ENCODE measurements at regions not wholly inside any gene's neighbourhood (a gene's known extent, or its start where the extent isn't known, plus 50 kb on each side); places are given as distances from the start of the nearest gene placed in this dataset.

DNA sequence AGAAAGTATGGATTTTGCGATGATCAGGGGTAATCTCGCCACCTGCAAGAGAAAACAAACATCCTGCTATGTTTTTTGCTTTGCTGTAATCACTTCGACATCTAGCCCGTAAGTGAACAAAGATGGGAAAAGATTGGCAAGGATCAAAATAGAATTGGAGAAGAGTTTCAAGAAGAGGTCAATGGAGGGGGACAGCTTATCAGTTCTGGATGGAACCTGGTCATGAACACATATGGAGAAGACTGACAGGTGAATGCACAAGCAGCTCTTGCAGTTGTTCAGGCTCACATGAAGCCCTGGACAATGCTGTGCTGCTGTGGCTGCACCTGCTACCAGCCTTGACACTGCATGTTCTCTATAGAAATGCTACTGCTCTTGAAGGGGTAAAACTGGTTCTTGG, 222.1 kb downstream of the BCAS1 start:
- H3K4me3 ChIP-seq: no peak overlapping the region
- TF ChIP-seq, protein P1, sequence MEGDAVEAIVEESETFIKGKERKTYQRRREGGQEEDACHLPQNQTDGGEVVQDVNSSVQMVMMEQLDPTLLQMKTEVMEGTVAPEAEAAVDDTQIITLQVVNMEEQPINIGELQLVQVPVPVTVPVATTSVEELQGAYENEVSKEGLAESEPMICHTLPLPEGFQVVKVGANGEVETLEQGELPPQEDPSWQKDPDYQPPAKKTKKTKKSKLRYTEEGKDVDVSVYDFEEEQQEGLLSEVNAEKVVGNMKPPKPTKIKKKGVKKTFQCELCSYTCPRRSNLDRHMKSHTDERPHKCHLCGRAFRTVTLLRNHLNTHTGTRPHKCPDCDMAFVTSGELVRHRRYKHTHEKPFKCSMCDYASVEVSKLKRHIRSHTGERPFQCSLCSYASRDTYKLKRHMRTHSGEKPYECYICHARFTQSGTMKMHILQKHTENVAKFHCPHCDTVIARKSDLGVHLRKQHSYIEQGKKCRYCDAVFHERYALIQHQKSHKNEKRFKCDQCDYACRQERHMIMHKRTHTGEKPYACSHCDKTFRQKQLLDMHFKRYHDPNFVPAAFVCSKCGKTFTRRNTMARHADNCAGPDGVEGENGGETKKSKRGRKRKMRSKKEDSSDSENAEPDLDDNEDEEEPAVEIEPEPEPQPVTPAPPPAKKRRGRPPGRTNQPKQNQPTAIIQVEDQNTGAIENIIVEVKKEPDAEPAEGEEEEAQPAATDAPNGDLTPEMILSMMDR (IDR thresholded peaks at IDR 0.05): no peak
- no peak for TF ChIP-seq POLR2AphosphoS5 (IDR thresholded peaks at IDR 0.05)
- TF ChIP-seq POLR2A (IDR thresholded peaks at IDR 0.05): no peak
- no peak for DNase-seq (ENCODE audit: low spot score in 2 of 2)
- intact Hi-C loops (cut with DNase I; ENCODE audit: low total_unique reads): no loop called here
- H3K27ac ChIP-seq: no peak overlapping the region
- no peaks in the 10 kb centered on the region for H3K9me3 ChIP-seq
- no peaks in the 10 kb centered on the region for H3K36me3 ChIP-seq
- H3K27me3 ChIP-seq: no peaks in the 10 kb centered on the region
- H3K4me1 ChIP-seq: no peaks in the 10 kb centered on the region

DNA sequence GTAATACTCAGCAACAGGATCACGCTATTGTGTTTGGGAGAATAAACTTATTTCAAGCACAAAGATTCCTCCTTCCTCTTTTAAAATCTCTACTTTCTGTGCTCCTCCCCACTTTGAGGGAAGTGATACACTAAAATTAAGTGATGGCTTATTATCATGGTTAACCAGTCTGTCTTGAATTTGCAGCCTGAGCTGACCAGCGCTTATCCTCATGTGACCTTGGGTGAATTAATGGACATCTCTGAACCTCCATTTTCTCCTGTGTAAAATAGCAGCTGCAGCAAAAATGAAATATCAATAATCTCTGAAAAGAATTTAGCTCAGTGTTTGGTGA, 222.6 kb downstream of the BCAS1 start:
- DNase-seq (ENCODE audit: low spot score in 2 of 2): no peak
- Histone ChIP-seq H3K4me1 (no peaks in the 10 kb centered on the region), H3K36me3 (no peaks in the 10 kb centered on the region), H3K27ac (no peak overlapping the region), H3K4me3 (no peak overlapping the region), H3K27me3 (no peaks in the 10 kb centered on the region), H3K9me3 (no peaks in the 10 kb centered on the region)
- intact Hi-C loops (cut with DNase I; ENCODE audit: low total_unique reads): no loop called here
- no peak for TF ChIP-seq POLR2A (IDR thresholded peaks at IDR 0.05)
- no peak for TF ChIP-seq POLR2AphosphoS5 (IDR thresholded peaks at IDR 0.05)
- TF ChIP-seq, protein P1 (IDR thresholded peaks at IDR 0.05): no peak

DNA sequence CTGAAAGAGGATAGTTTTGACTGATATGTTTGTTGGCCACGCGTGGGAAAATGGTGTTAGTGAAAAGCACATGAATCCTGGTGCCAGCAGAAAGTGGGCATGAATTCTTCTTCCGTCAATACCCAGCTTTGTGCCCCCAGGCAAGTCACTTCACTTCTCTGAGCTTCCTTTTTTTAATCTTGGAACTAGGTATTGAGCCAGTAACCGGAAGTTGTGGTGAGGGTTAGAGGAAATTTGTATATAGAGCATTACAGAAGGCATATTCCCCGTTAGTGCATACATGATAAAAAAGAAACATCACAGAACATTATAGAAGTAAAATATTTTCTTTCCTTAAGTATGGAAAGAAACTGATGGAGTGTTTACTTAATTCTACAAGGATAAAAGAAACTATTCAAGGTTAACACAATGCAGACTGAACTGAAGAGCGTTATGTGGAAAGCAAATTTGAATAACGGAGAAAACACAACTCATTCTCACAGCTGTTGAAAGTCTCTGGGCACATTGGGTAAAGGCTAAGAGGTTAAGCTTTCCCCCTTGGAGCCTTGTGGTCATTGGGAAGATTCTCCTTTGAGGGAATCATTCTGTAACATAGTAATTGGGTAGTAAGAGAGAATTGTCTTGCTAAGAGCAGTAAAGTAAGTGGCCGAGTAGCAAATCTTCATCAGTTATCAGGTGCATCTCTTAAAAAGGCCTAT, 223.1 kb downstream of the BCAS1 start:
- DNase-seq (ENCODE audit: low spot score in 2 of 2): no peak
- Histone ChIP-seq H3K4me3 (no peak overlapping the region), H3K4me1 (no peaks in the 10 kb centered on the region), H3K27ac (no peak overlapping the region), H3K9me3 (no peaks in the 10 kb centered on the region), H3K27me3 (no peaks in the 10 kb centered on the region), H3K36me3 (no peaks in the 10 kb centered on the region)
- TF ChIP-seq POLR2A (IDR thresholded peaks at IDR 0.05) (no peak), POLR2AphosphoS5 (IDR thresholded peaks at IDR 0.05) (no peak)
- TF ChIP-seq, protein P1 (IDR thresholded peaks at IDR 0.05): no peak
- intact Hi-C loops (cut with DNase I; ENCODE audit: low total_unique reads): no loop called here

DNA sequence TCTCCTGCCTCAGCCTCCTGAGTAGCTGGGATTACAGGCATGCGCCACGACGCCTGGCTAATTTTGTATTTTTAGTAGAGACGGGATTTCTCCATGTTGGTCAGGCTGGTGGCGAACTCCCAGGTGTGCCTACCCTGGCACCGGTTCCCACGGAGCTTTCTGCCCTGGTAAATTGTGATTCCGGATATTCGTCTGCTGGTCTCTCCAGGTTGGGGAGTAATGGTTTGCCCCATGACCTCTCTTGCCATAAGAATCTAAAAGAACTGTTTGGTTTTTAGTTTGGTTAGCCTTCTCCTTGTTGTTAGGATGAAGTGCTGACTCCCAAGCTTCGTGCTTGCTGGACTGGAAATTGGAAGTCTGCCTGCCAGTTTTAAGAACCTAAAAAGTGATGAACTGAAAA, 223.8 kb downstream of the BCAS1 start:
- Histone ChIP-seq H3K4me3 (no peak overlapping the region), H3K36me3 (no peaks in the 10 kb centered on the region), H3K27me3 (no peaks in the 10 kb centered on the region), H3K27ac (no peak overlapping the region), H3K9me3 (no peaks in the 10 kb centered on the region), H3K4me1 (no peaks in the 10 kb centered on the region)
- TF ChIP-seq POLR2AphosphoS5 (IDR thresholded peaks at IDR 0.05) (no peak), POLR2A (IDR thresholded peaks at IDR 0.05) (no peak)
- TF ChIP-seq, protein P1 (IDR thresholded peaks at IDR 0.05): no peak
- intact Hi-C loops (cut with DNase I; ENCODE audit: low total_unique reads): no loop called here
- DNase-seq (ENCODE audit: low spot score in 2 of 2): no peak

DNA sequence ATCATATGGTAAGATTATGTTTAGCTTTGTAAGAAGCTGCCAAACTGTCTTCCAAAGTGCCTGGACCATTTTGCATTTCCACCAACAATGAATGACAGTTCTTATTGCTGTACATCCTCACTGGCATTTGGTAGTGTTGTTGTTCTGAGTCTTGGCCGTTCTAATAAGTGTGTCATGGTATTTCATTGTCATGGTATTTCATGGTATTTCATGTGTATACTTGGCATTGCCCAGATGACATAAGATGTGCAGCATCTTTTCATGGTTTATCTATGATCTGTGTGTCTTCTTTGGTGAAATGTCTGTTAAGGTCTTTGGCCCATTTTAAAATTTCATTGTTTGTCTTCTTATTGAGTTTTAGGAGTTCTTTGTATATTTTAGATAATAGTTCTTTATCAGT, 224.4 kb downstream of the BCAS1 start:
- H3K27ac ChIP-seq: no peak overlapping the region
- TF ChIP-seq POLR2A (IDR thresholded peaks at IDR 0.05) (no peak), POLR2AphosphoS5 (IDR thresholded peaks at IDR 0.05) (no peak)
- TF ChIP-seq, protein P1 (IDR thresholded peaks at IDR 0.05): no peak

More for the DNA sequence above, 224.4 kb downstream of the BCAS1 start:
- DNase-seq (ENCODE audit: low spot score in 2 of 2): no peak
- H3K9me3 ChIP-seq: no peaks in the 10 kb centered on the region
- no peaks in the 10 kb centered on the region for H3K4me1 ChIP-seq
- no peak overlapping the region for H3K4me3 ChIP-seq
- no peaks in the 10 kb centered on the region for H3K36me3 ChIP-seq
- H3K27me3 ChIP-seq: no peaks in the 10 kb centered on the region
- intact Hi-C loops (cut with DNase I; ENCODE audit: low total_unique reads): no loop called here

All from breast epithelium (tissue), 4 donors.